ENCODE measurements at regions not wholly inside any gene's neighbourhood (a gene's known extent, or its start where the extent isn't known, plus 50 kb on each side); places are given as distances from the start of the nearest gene placed in this dataset.

- no TSS peak for BruUV-seq (replicated peaks)
- Histone ChIP-seq H3K27me3 (ENCODE audit: control insufficient read depth, insufficient read depth, low read length) (no peaks in the 10 kb centered on the region), H3K4me1 (ENCODE audit: control insufficient read depth, insufficient read depth, low read length) (no peaks in the 10 kb centered on the region), H3K27ac (ENCODE audit: low read length) (no peak overlapping the region), H3K9me3 (ENCODE audit: control insufficient read depth, insufficient read depth, low read depth, low read length) (no peaks in the 10 kb centered on the region), H3K4me3 (ENCODE audit: low read depth in 2 of 2, low read length in 2 of 2) (no peak overlapping the region), H3K36me3 (ENCODE audit: control insufficient read depth, insufficient read depth, low read length) (no peaks in the 10 kb centered on the region)
- ChIA-PET CTCF (no interaction called here), POLR2A (no interaction called here)
- in situ Hi-C loops (cut with HindIII; ENCODE audit: low pct_unique_long_range_greater_than_20kb, low sequenced_read_pairs) (no loop called here), intact Hi-C loops (cut with micrococcal nuclease; ENCODE audit: unreplicated experiment) (no loop called here)
- TF ChIP-seq SIN3A (IDR thresholded peaks at IDR 0.05; ENCODE audit: borderline replicate concordance, insufficient read depth, low read depth, low read length) (no peak), CTCF (IDR thresholded peaks at IDR 0.05) (peak; percentile 49)
- DNase-seq (ENCODE audit: low read depth, low spot score) (no peak), ATAC-seq (no peak)
These were observed 676.5 kb downstream of the TENT5A start for GRCh38 chr6:81075974-81076373.

- no TSS peak for BruUV-seq (replicated peaks)
These were observed 679.2 kb downstream of the TENT5A start for GRCh38 chr6:81073318-81073717.

More at GRCh38 chr6:81073318-81073717, 679.2 kb downstream of the TENT5A start:
- H3K4me3 ChIP-seq (ENCODE audit: low read depth in 2 of 2, low read length in 2 of 2) = no peak overlapping the region
- intact Hi-C loops (cut with micrococcal nuclease; ENCODE audit: unreplicated experiment) = no loop called here
- no peaks in the 10 kb centered on the region for H3K27me3 ChIP-seq (ENCODE audit: control insufficient read depth, insufficient read depth, low read length)
- H3K27ac ChIP-seq (ENCODE audit: low read length) = no peak overlapping the region
- CTCF ChIA-PET = no interaction called here
- H3K4me1 ChIP-seq (ENCODE audit: control insufficient read depth, insufficient read depth, low read length) = no peaks in the 10 kb centered on the region
- TF ChIP-seq REST (IDR thresholded peaks at IDR 0.05; ENCODE audit: insufficient read depth in 1 of 2, low read depth in 2 of 2, low read length in 1 of 2) = no peak
- no peak for TF ChIP-seq POLR2AphosphoS5 (IDR thresholded peaks at IDR 0.05; ENCODE audit: low read depth, low read length)
- no peak for TF ChIP-seq TCF7L2 (IDR thresholded peaks at IDR 0.05; ENCODE audit: low read depth, low read length)
- TF ChIP-seq SIN3A (IDR thresholded peaks at IDR 0.05; ENCODE audit: borderline replicate concordance, insufficient read depth, low read depth, low read length) = no peak
- no peak for TF ChIP-seq CTCF (IDR thresholded peaks at IDR 0.05)
- no peaks in the 10 kb centered on the region for H3K36me3 ChIP-seq (ENCODE audit: control insufficient read depth, insufficient read depth, low read length)
- in situ Hi-C loops (cut with HindIII; ENCODE audit: low pct_unique_long_range_greater_than_20kb, low sequenced_read_pairs) = no loop called here
- ATAC-seq (no peak), DNase-seq (ENCODE audit: low read depth, low spot score) (no peak)
- POLR2A ChIA-PET = no interaction called here
- no peaks in the 10 kb centered on the region for H3K9me3 ChIP-seq (ENCODE audit: control insufficient read depth, insufficient read depth, low read depth, low read length)
